HUES48 (cell line): ENCODE measurements at regions not wholly inside any gene's neighbourhood (a gene's known extent, or its start where the extent isn't known, plus 50 kb on each side); places are given as distances from the start of the nearest gene placed in this dataset.
"Not testable (repeated sequence)": the region's sequence is repeated elsewhere in the genome, so short reads cannot be mapped to it uniquely, and the experiment has no call there.

ENCODE experiments used
- H3K27ac ChIP-seq: one replicate; pipeline ENCODE4 v1.7.0; 2013; ENCODE audit warnings: low read depth, low read length, inconsistent platforms
- H3K27me3 ChIP-seq: 2 replicates; pipeline ENCODE4 v1.6.1; 2013; ENCODE audit warnings: mild to moderate bottlenecking, low read length; ENCODE audit not compliant: control insufficient read depth, insufficient read depth
- H3K36me3 ChIP-seq: 2 replicates; pipeline ENCODE4 v1.6.1; 2013; ENCODE audit warnings: low read length; ENCODE audit not compliant: control insufficient read depth, insufficient read depth
- H3K4me1 ChIP-seq: 2 replicates; pipeline ENCODE4 v1.6.1; 2013; ENCODE audit warnings: mild to moderate bottlenecking, low read length; ENCODE audit not compliant: control insufficient read depth, insufficient read depth
- H3K4me3 ChIP-seq: 2 replicates; pipeline ENCODE4 v1.5.1; 2013; ENCODE audit warnings: mild to moderate bottlenecking, low read depth, low read length
- H3K9ac ChIP-seq: 2 replicates; pipeline ENCODE4 v1.6.1; 2013; ENCODE audit warnings: mild to moderate bottlenecking, low read depth, low read length, moderate library complexity
- H3K9me3 ChIP-seq: 2 replicates; pipeline ENCODE4 v1.6.1; 2013; ENCODE audit warnings: low read length; ENCODE audit not compliant: control insufficient read depth, insufficient read depth

DNA sequence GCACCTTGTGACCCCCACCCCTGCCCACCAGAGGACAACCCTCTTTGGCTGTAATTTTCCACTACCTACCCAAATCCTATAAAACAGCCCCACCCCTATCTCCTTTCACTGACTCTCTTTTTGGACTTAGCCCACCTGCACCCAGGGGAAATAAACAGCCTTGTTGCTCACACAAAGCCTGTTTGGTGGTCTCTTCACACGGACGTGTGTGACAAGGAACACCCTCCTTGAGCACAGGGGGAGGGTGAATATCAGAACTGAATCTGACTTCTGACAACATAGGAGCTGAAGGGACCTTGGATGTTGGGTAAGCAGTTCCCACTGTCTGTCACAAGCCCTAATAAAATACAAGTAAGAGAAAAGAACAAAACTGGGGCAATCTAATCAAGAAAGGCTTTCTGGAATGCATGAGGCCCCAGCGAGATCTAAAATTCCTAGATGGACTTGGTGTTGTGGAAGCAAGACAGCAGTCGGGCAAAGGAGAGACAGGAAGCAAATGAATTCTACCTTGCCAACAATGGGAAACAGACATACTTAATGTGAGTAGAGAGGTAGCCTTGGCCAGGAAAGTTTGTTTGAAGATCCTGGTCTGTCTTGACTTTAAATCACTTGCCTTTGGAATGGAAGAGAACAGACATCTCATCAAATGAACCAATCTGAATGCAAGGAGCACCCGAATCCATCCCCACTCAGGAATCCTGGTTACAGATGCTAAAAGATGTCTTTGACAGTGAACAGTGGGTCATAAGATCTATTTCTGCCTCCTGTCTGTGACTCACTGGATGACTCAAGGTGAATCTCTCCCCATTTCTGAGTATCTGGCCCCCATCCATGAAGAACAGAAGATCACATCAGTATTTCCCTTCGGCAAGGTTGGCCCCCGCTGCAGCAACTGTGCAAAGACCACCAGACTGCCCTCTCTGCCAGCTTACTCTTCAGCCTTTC is 53.3 kb downstream of the OLFML3 start:
- H3K4me3 ChIP-seq = peak overlapping the region; percentile 58; the same call in 1 of the 2 replicates
- no peaks in the 10 kb centered on the region for H3K27me3 ChIP-seq
- peaks cover 63% of the 10 kb centered on the region for H3K4me1 ChIP-seq
- H3K27ac ChIP-seq = peak overlapping the region; percentile 80
- H3K9me3 ChIP-seq = no peaks in the 10 kb centered on the region
- no peaks in the 10 kb centered on the region for H3K36me3 ChIP-seq
- peak overlapping the region; percentile 44 for H3K9ac ChIP-seq

DNA sequence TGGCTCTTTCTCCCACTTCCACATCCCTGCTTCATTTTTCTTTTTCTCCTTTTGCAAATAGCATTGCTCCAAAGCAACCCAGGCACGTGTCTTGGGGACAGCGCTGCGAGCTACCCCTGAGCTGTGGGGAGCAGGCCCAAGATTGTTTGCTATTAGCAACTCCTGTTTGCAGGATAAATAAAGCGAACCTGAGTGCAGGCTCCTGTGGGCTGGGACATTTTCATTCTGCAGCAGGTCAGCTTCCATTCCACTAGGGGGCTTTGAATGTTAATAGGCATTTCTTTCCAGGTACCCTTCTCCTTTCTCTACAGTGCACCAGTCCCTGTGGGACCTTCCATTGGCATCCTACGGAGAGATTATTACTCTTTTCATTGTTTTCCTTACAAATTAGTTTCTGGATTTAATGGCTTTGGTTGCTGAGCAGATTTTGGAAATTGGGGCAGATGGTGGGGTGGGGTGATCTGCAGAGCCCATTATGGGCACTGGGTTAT is 54.0 kb downstream of the OLFML3 start:
- H3K9me3 ChIP-seq = no peaks in the 10 kb centered on the region
- H3K27me3 ChIP-seq = no peaks in the 10 kb centered on the region
- no peaks in the 10 kb centered on the region for H3K36me3 ChIP-seq
- H3K9ac ChIP-seq = peak overlapping the region; percentile 46
- H3K27ac ChIP-seq = peak overlapping the region; percentile 80
- H3K4me1 ChIP-seq = peaks cover 70% of the 10 kb centered on the region
- peak overlapping the region; percentile 58 for H3K4me3 ChIP-seq

DNA sequence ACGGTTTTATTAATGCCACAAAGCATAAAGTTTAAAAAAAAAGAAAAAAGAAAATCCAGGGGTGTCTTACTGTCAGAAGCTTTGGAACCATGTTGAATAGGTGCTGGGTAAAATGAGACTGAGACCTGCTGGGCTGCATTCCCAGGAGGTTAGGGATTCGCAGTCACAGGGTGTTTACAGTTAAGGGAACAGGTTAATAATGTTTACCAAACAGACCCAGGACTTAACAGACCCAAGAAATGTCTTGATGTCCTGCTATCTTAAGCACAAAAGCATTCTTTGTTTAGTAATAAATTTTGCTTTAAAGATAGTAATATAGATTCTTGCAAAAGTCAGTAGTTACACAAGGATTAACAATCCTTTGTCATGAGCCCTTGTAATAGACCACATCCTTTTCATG is 54.7 kb downstream of the OLFML3 start:
- Histone ChIP-seq H3K27me3 (no peaks in the 10 kb centered on the region), H3K4me3 (peak overlapping the region; percentile 58), H3K27ac (peak overlapping the region; percentile 80), H3K36me3 (no peaks in the 10 kb centered on the region), H3K4me1 (peaks cover 77% of the 10 kb centered on the region), H3K9ac (peak overlapping the region; percentile 46), H3K9me3 (no peaks in the 10 kb centered on the region)

DNA sequence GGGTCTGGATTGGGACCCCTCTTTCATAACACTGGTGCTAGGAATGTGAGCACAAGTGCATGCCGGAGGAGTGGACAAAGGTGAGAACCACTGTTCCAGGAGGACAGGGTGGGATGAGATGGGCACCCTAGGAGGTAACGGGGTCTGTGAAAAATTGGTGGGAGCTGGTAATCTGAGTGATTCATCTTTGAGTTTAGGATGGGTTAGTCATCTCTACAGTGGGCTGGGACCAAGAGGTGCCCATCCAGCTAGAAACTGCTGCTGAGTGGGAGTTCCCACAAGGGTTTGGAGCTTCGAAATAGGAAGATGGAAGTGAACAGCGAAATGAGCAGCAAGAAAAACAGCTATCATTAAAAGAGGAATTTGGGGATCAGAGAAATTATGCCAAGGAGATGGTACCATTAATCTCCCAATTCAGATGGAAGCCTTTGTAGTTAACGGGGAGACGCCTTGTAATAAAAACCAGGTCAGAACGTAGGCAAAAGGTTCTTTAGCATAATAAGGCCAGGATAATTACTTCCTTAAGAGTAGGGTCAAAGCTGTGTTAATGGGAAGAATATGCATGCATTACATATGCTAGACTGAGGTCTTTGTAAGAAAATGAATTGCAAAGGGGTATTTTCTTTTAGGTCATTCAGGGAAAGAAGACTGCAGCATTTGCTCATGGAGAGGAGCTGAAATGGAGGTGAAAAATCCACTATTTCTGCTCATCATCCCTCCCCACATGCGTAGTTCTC is 55.5 kb downstream of the OLFML3 start:
- Histone ChIP-seq H3K9ac (peak overlapping the region; percentile 46), H3K36me3 (no peaks in the 10 kb centered on the region), H3K27me3 (no peaks in the 10 kb centered on the region), H3K4me1 (peaks cover 82% of the 10 kb centered on the region), H3K4me3 (peak overlapping the region; percentile 58), H3K27ac (peak overlapping the region; percentile 80), H3K9me3 (no peaks in the 10 kb centered on the region)

DNA sequence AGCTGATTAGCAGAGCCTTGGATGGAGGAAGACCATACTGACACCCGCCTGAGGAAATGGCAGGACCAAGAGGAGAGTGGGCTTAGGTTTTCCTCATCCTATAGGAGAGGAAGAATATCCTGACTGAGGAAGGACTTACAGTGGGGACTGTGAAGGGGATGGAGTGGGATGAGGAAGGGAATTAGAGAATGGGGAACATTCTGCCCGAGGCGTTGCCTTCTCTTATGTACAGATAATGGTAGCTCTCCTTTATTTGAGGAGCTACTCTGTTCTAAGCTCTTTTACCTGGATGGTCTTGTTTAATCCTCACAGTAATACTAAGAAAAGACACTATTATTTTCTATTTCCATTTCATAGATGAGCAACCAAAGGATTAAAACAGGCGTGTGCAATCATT is 56.0 kb downstream of the OLFML3 start:
- Histone ChIP-seq H3K9me3 (no peaks in the 10 kb centered on the region), H3K27ac (peak overlapping the region; percentile 80), H3K27me3 (no peaks in the 10 kb centered on the region), H3K9ac (peak overlapping the region; percentile 42), H3K4me1 (peaks cover 87% of the 10 kb centered on the region), H3K36me3 (no peaks in the 10 kb centered on the region), H3K4me3 (peak overlapping the region; percentile 58; the same call in 1 of the 2 replicates)

DNA sequence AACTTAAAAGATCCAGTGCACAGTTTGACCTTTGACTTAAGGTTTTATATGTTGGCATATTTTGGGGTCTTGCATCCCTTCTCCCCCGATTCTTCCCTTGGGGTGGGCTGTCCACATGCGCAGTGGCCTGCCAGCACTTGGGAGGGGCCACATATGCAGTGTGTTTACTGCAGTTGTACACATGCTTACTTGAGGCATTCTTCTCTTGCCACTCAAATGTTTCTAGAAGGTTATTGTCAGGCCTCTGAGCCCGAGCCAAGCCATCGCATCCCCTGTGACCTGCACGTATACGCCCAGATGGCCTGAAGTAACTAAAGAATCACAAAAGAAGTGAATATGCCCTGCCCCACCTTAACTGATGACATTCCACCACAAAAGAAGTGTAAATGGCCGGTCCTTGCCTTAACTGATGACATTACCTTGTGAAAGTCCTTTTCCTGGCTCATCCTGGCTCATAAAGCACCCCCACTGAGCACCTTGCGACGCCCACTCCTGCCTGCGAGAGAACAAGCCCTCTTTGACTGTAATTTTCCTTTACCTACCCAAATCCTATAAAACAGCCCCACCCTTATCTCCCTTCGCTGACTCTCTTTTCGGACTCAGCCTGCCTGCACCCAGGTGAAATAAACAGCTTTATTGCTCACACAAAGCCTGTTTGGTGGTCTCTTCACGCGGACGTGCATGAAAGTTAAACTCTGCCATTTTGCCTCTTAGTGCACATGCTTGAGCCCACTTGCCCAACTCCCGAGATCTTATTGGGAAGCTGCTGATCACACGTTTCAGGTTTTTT is 57.8 kb downstream of the OLFML3 start:
- Histone ChIP-seq H3K4me1 (peaks cover 76% of the 10 kb centered on the region), H3K9ac (peak overlapping the region; percentile 65), H3K27ac (peak overlapping the region; percentile 96), H3K4me3 (0 out of 2 replicates have a peak overlapping the region, but pooled peaks have one; percentile 0)
- not testable (repeated sequence) for H3K27me3 ChIP-seq, H3K36me3 ChIP-seq, H3K9me3 ChIP-seq

DNA sequence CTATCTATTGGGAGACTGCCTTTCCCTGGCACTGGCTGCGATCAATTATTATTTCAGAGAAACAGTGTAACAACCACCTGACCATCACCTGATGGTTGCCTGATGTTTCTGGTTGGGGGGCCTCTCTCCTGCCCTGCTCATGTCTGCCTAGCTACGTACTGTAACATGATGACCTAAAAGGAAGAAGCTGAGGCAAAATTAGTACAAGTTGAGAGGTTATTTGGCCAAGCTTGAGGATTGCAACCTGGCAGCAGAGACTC is 58.3 kb downstream of the OLFML3 start:
- no peaks in the 10 kb centered on the region for H3K36me3 ChIP-seq
- H3K9ac ChIP-seq = peak overlapping the region; percentile 50
- no peaks in the 10 kb centered on the region for H3K9me3 ChIP-seq
- H3K4me3 ChIP-seq = 0 out of 2 replicates have a peak overlapping the region, but pooled peaks have one; percentile 0
- H3K27me3 ChIP-seq = no peaks in the 10 kb centered on the region
- peak overlapping the region; percentile 96 for H3K27ac ChIP-seq
- H3K4me1 ChIP-seq = peaks cover 72% of the 10 kb centered on the region

DNA sequence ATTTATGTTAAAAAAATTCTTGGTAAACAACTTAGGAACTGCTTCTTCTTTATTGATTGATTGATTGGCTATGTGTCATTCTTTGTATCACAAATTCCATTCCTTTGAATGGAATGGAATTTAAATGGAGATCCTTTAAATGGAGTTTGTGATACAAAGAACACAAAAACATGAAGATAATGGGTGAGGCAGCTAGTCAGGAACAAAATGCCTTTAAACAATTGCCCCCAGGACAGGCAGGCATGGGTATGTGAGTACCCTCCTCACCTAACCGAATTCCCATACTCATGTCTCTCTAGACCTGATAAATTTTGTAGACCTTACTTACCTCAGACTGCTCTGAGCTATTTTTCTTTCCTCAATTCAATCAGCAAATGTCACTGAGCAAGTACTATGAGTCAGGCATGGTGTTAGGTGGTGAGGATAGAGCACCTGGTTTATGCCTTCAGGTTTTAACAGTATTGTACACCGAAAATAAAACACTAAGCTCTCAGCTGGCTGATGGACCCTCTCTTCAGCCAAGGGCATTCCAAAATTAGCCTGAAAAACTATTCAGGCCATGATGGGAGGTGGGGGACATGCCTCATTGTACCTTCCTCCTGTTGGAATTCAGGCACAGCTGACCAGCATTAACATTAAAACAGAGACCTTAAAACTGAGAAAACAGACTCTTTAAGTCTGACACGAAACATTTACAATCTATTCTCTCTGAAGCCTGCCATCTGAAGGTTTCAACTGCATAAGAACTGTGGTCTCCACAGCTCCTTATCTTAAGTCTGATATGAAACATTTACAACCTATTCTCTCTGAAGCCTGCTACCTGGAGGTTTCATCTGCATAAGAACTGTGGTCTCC is 58.9 kb downstream of the OLFML3 start:
- H3K9ac ChIP-seq = peak overlapping the region; percentile 50
- H3K36me3 ChIP-seq = no peaks in the 10 kb centered on the region
- peak overlapping the region; percentile 21; the same call in 1 of the 2 replicates for H3K4me3 ChIP-seq
- no peaks in the 10 kb centered on the region for H3K9me3 ChIP-seq
- H3K27ac ChIP-seq = peak overlapping the region; percentile 96
- peaks cover 65% of the 10 kb centered on the region for H3K4me1 ChIP-seq
- H3K27me3 ChIP-seq = no peaks in the 10 kb centered on the region
